Hepatocyte (in vitro differentiated cells): ENCODE measurements at regions not wholly inside any gene's neighbourhood (a gene's known extent, or its start where the extent isn't known, plus 50 kb on each side); places are given as distances from the start of the nearest gene placed in this dataset.
"Not testable (repeated sequence)": the region's sequence is repeated elsewhere in the genome, so short reads cannot be mapped to it uniquely, and the experiment has no call there.

Experiments used
- DNase-seq: peaks from one replicate; pipeline ENCODE4 v3.0.0-alpha.2; 2016; ENCODE audit warnings: low spot score
- H2AFZ ChIP-seq: fragments of 200-600 bp; sonication (generic); 2 replicates; pipeline ENCODE4 v1.6.0; 2016; ENCODE audit warnings: antibody characterized with exemption, mild to moderate bottlenecking
- H3K27ac ChIP-seq: fragments of 200-600 bp; sonication (generic); 2 replicates; pipeline ENCODE4 v1.5.1; 2016; ENCODE audit warnings: mild to moderate bottlenecking
- H3K27me3 ChIP-seq: fragments of 200-600 bp; sonication (generic); 2 replicates; pipeline ENCODE4 v1.6.1; 2016
- H3K36me3 ChIP-seq: fragments of 200-600 bp; sonication (generic); replicated peaks from 2 replicates; pipeline ENCODE4 v1.5.1; 2016; ENCODE audit warnings: low read depth; ENCODE audit not compliant: insufficient read depth
- H3K4me1 ChIP-seq: fragments of 200-600 bp; sonication (generic); 2 replicates; pipeline ENCODE4 v1.5.1; 2016; ENCODE audit warnings: mild to moderate bottlenecking, moderate library complexity; ENCODE audit not compliant: insufficient read depth
- H3K4me2 ChIP-seq: fragments of 200-600 bp; sonication (generic); 2 replicates; pipeline ENCODE4 v1.6.0; 2016
- H3K4me3 ChIP-seq: fragments of 200-600 bp; sonication (generic); 2 replicates; pipeline ENCODE4 v1.5.1; 2016; ENCODE audit warnings: mild to moderate bottlenecking
- H3K79me2 ChIP-seq: fragments of 200-600 bp; sonication (generic); 2 replicates; pipeline ENCODE4 v1.6.0; 2017; ENCODE audit warnings: mild to moderate bottlenecking
- H3K9me2 ChIP-seq: fragments of 200-600 bp; sonication (generic); replicated peaks from 2 replicates; pipeline ENCODE4 v1.6.0; 2017; ENCODE audit warnings: mild to moderate bottlenecking; ENCODE audit not compliant: insufficient read depth
- H3K9me3 ChIP-seq: fragments of 200-600 bp; sonication (generic); 2 replicates; pipeline ENCODE4 v1.5.1; 2016; ENCODE audit warnings: low read depth, mild to moderate bottlenecking
- H4K20me1 ChIP-seq: fragments of 200-600 bp; sonication (generic); 2 replicates; pipeline ENCODE4 v1.6.0; 2016; ENCODE audit warnings: mild to moderate bottlenecking; ENCODE audit not compliant: insufficient read depth, poor library complexity, severe bottlenecking
- CTCF ChIP-seq: fragments of 200-600 bp; sonication (generic); IDR thresholded peaks from 2 replicates; pipeline ENCODE4 v1.5.1; 2016; ENCODE audit warnings: antibody characterized with exemption, mild to moderate bottlenecking; ENCODE audit not compliant: poor library complexity
- EZH2 ChIP-seq: fragments of 200-600 bp; sonication (generic); IDR thresholded peaks from 2 replicates; pipeline ENCODE4 v1.6.1; 2016; ENCODE audit warnings: antibody characterized with exemption, mild to moderate bottlenecking, borderline replicate concordance
- EZH2phosphoT487 ChIP-seq: fragments of 200-600 bp; sonication (generic); IDR thresholded peaks from one replicate; pipeline ENCODE4 v1.6.1; 2018; ENCODE audit warnings: antibody characterized with exemption, mild to moderate bottlenecking, low read depth, moderate library complexity; ENCODE audit not compliant: unreplicated experiment, severe bottlenecking
- WGBS: methylation state at CpG from one replicate; pipeline ENCODE4 v1.1.6; 2016; ENCODE audit warnings: low lambda C conversion rate; ENCODE audit errors: missing lambda C conversion rate; 5-methylcytosine and 5-hydroxymethylcytosine counted together

GRCh38 chr2:134009440-134009839 is 244.4 kb upstream of the MGAT5 start:
- DNase-seq = no peak
- TF ChIP-seq CTCF (no peak), EZH2phosphoT487 (no peak), EZH2 (no peak)
- 76% methylated on average over 8 of the region's 8 CpGs for WGBS
- H3K27me3 ChIP-seq = no peaks in the 10 kb centered on the region
- no peaks in the 10 kb centered on the region for H3K36me3 ChIP-seq
- H3K4me3 ChIP-seq = no peak overlapping the region
- no peaks in the 10 kb centered on the region for H3K79me2 ChIP-seq
- H3K9me3 ChIP-seq = no peaks in the 10 kb centered on the region
- no peaks in the 10 kb centered on the region for H3K9me2 ChIP-seq
- no peak overlapping the region for H2AFZ ChIP-seq
- no peaks in the 10 kb centered on the region for H4K20me1 ChIP-seq
- H3K4me2 ChIP-seq = no peak overlapping the region
- H3K27ac ChIP-seq = no peak overlapping the region
- H3K4me1 ChIP-seq = no peaks in the 10 kb centered on the region

GRCh38 chr2:134009906-134010305 is 244.0 kb upstream of the MGAT5 start:
- H3K9me2 ChIP-seq, H3K4me1 ChIP-seq, H2AFZ ChIP-seq, H3K27me3 ChIP-seq, H3K4me3 ChIP-seq, H3K27ac ChIP-seq, H3K9me3 ChIP-seq, H3K4me2 ChIP-seq, DNase-seq, H3K79me2 ChIP-seq, H4K20me1 ChIP-seq, H3K36me3 ChIP-seq: not testable (repeated sequence)
- WGBS = 97% methylated on average over 9 of the region's 17 CpGs

- no peaks in the 10 kb centered on the region for H3K4me1 ChIP-seq
- no peaks in the 10 kb centered on the region for H3K27me3 ChIP-seq
- TF ChIP-seq CTCF (no peak), EZH2phosphoT487 (no peak), EZH2 (no peak)
- H3K9me3 ChIP-seq = no peaks in the 10 kb centered on the region
- H3K9me2 ChIP-seq = no peaks in the 10 kb centered on the region
- H3K27ac ChIP-seq = no peak overlapping the region
- no peaks in the 10 kb centered on the region for H3K36me3 ChIP-seq
- no peaks in the 10 kb centered on the region for H3K79me2 ChIP-seq
- WGBS = 80% methylated on average over 6 of the region's 6 CpGs
- H4K20me1 ChIP-seq = no peaks in the 10 kb centered on the region
- H3K4me2 ChIP-seq = no peak overlapping the region
- no peak overlapping the region for H2AFZ ChIP-seq
- DNase-seq = no peak
- no peak overlapping the region for H3K4me3 ChIP-seq
These were observed 241.8 kb upstream of the MGAT5 start for GRCh38 chr2:134011936-134012586.

- H3K4me3 ChIP-seq = no peak overlapping the region
- TF ChIP-seq EZH2phosphoT487 = no peak
- no peak for TF ChIP-seq CTCF
- TF ChIP-seq EZH2 = no peak
- no peak overlapping the region for H3K4me2 ChIP-seq
- no peaks in the 10 kb centered on the region for H4K20me1 ChIP-seq
- no peaks in the 10 kb centered on the region for H3K79me2 ChIP-seq
- H2AFZ ChIP-seq = no peak overlapping the region
- H3K27me3 ChIP-seq = no peaks in the 10 kb centered on the region
- H3K9me3 ChIP-seq = no peaks in the 10 kb centered on the region
- no peaks in the 10 kb centered on the region for H3K4me1 ChIP-seq
- no peaks in the 10 kb centered on the region for H3K9me2 ChIP-seq
- H3K36me3 ChIP-seq = no peaks in the 10 kb centered on the region
- no peak for DNase-seq
- WGBS = 83% methylated on average over 3 of the region's 3 CpGs
- H3K27ac ChIP-seq = no peak overlapping the region
These were observed 239.5 kb upstream of the MGAT5 start for GRCh38 chr2:134014196-134014960.
